Suprapubic skin (tissue), 4 donors: ENCODE measurements at regions not wholly inside any gene's neighbourhood (a gene's known extent, or its start where the extent isn't known, plus 50 kb on each side); places are given as distances from the start of the nearest gene placed in this dataset.

Experiments used
- DNase-seq, 2 donors: peaks; one replicate each; pipeline ENCODE4 v3.0.0-alpha.2; 2019; ENCODE audit warnings: low spot score in 2 of 2
- H3K27ac ChIP-seq: fragments of 200-600 bp; sonication (generic); one replicate; pipeline ENCODE4 v1.5.1; 2019
- H3K27me3 ChIP-seq: fragments of 200-600 bp; sonication (generic); one replicate; pipeline ENCODE4 v1.5.1; 2019
- H3K36me3 ChIP-seq: fragments of 200-600 bp; sonication (generic); one replicate; pipeline ENCODE4 v1.5.1; 2019
- H3K4me1 ChIP-seq: fragments of 200-600 bp; sonication (generic); one replicate; pipeline ENCODE4 v1.5.1; 2019
- H3K4me3 ChIP-seq: fragments of 200-600 bp; sonication (generic); one replicate; pipeline ENCODE4 v1.5.1; 2019; ENCODE audit warnings: mild to moderate bottlenecking
- H3K9me3 ChIP-seq: fragments of 200-600 bp; sonication (generic); one replicate; pipeline ENCODE4 v1.5.1; 2019
- CTCF ChIP-seq, 2 donors: fragments of 200-600 bp in 1 of 2; fragments of 450-650 bp in 1 of 2; sonication (generic) in 1 of 2; IDR thresholded peaks; one replicate each; pipeline ENCODE4 v1.5.1; 2016 to 2019; ENCODE audit warnings: antibody characterized with exemption in 2 of 2, mild to moderate bottlenecking in 1 of 2, moderate library complexity in 1 of 2
- EP300 ChIP-seq: sonication (generic); formaldehyde crosslinking; IDR thresholded peaks from one replicate; pipeline ENCODE4 v1.6.1; 2017; ENCODE audit warnings: antibody characterized with exemption
- POLR2A ChIP-seq, 2 donors: fragments of 450-650 bp; IDR thresholded peaks; one replicate each; pipeline ENCODE4 v1.6.1; 2017; ENCODE audit warnings: antibody characterized with exemption in 2 of 2, mild to moderate bottlenecking in 2 of 2, moderate library complexity in 2 of 2
- POLR2AphosphoS5 ChIP-seq, 3 donors: sonication (generic); formaldehyde crosslinking; IDR thresholded peaks; one replicate each; pipeline ENCODE4 v1.6.1; 2017; ENCODE audit warnings: antibody characterized with exemption in 3 of 3
- WGBS: methylation state at CpG from one replicate; pipeline ENCODE4 v1.1.5; 2018; 5-methylcytosine and 5-hydroxymethylcytosine counted together

- H3K27me3 ChIP-seq, result no peaks in the 10 kb centered on the region
- H3K4me3 ChIP-seq, result no peak overlapping the region
- no peaks in the 10 kb centered on the region for H3K36me3 ChIP-seq
- no peak overlapping the region for H3K27ac ChIP-seq
- WGBS, result 77% methylated on average over 1 of the region's 1 CpG
- peaks cover 21% of the 10 kb centered on the region for H3K4me1 ChIP-seq
- DNase-seq, result no peak
- TF ChIP-seq POLR2A (IDR thresholded peaks at IDR 0.05), result no peak
- TF ChIP-seq POLR2AphosphoS5 (IDR thresholded peaks at IDR 0.05), result no peak
- no peak for TF ChIP-seq EP300
- TF ChIP-seq CTCF (IDR thresholded peaks at IDR 0.05), result no peak
- no peaks in the 10 kb centered on the region for H3K9me3 ChIP-seq
Observed at GRCh38 chr15:39506146-39506545, 74.7 kb upstream of the THBS1 start.

- no peak overlapping the region for H3K27ac ChIP-seq
- no peaks in the 10 kb centered on the region for H3K27me3 ChIP-seq
- 85% methylated on average over 7 of the region's 7 CpGs for WGBS
- H3K9me3 ChIP-seq, result no peaks in the 10 kb centered on the region
- TF ChIP-seq POLR2AphosphoS5 (IDR thresholded peaks at IDR 0.05) (no peak), EP300 (no peak), POLR2A (IDR thresholded peaks at IDR 0.05) (no peak), CTCF (IDR thresholded peaks at IDR 0.05) (no peak)
- no peak for DNase-seq
- H3K4me3 ChIP-seq, result no peak overlapping the region
- H3K36me3 ChIP-seq, result no peaks in the 10 kb centered on the region
- peaks cover 10% of the 10 kb centered on the region for H3K4me1 ChIP-seq
Observed at GRCh38 chr15:39508536-39508935, 72.3 kb upstream of the THBS1 start.

GRCh38 chr15:39510001-39510701, 70.7 kb upstream of the THBS1 start:
- Histone ChIP-seq H3K4me1 (peaks cover 5% of the 10 kb centered on the region), H3K9me3 (no peaks in the 10 kb centered on the region), H3K27ac (no peak overlapping the region), H3K27me3 (no peaks in the 10 kb centered on the region), H3K36me3 (no peaks in the 10 kb centered on the region), H3K4me3 (no peak overlapping the region)
- 90% methylated on average over 6 of the region's 7 CpGs for WGBS
- TF ChIP-seq EP300 (no peak), POLR2AphosphoS5 (IDR thresholded peaks at IDR 0.05) (no peak), POLR2A (IDR thresholded peaks at IDR 0.05) (no peak), CTCF (IDR thresholded peaks at IDR 0.05) (no peak)
- DNase-seq, result no peak

GRCh38 chr15:39511000-39511915, 69.6 kb upstream of the THBS1 start:
- no peaks in the 10 kb centered on the region for H3K27me3 ChIP-seq
- DNase-seq, result no peak
- H3K4me3 ChIP-seq, result no peak overlapping the region
- no peaks in the 10 kb centered on the region for H3K9me3 ChIP-seq
- H3K4me1 ChIP-seq, result peaks cover 5% of the 10 kb centered on the region
- no peak overlapping the region for H3K27ac ChIP-seq
- TF ChIP-seq CTCF (IDR thresholded peaks at IDR 0.05) (no peak), EP300 (no peak), POLR2AphosphoS5 (IDR thresholded peaks at IDR 0.05) (no peak), POLR2A (IDR thresholded peaks at IDR 0.05) (no peak)
- no peaks in the 10 kb centered on the region for H3K36me3 ChIP-seq
- 68% methylated on average over 14 of the region's 14 CpGs for WGBS

- H3K27ac ChIP-seq, result no peak overlapping the region
- no peak for DNase-seq
Observed at GRCh38 chr15:39511916-39512260, 69.0 kb upstream of the THBS1 start.

More at GRCh38 chr15:39511916-39512260, 69.0 kb upstream of the THBS1 start:
- H3K4me3 ChIP-seq, result no peak overlapping the region
- no peaks in the 10 kb centered on the region for H3K27me3 ChIP-seq
- no peaks in the 10 kb centered on the region for H3K36me3 ChIP-seq
- TF ChIP-seq EP300, result no peak
- no peak for TF ChIP-seq POLR2A (IDR thresholded peaks at IDR 0.05)
- TF ChIP-seq POLR2AphosphoS5 (IDR thresholded peaks at IDR 0.05), result no peak
- no peak for TF ChIP-seq CTCF (IDR thresholded peaks at IDR 0.05)
- H3K4me1 ChIP-seq, result peaks cover 5% of the 10 kb centered on the region
- WGBS, result 36% methylated on average over 4 of the region's 4 CpGs
- H3K9me3 ChIP-seq, result no peaks in the 10 kb centered on the region
